DMS153 treated with DMSO at 0.1 percent for 48 hours (cell line): ENCODE measurements at regions not wholly inside any gene's neighbourhood (a gene's known extent, or its start where the extent isn't known, plus 50 kb on each side); places are given as distances from the start of the nearest gene placed in this dataset.

ENCODE experiments used
- DNase-seq: peaks from one replicate; lab custom pipeline; 2025; ENCODE audit not compliant: unreplicated experiment; lab: John Stamatoyannopoulos, UW

GRCh38 chr21:22993822-22994574 lies 1995.8 kb downstream of the NCAM2 start:
- no peak for DNase-seq

DNA sequence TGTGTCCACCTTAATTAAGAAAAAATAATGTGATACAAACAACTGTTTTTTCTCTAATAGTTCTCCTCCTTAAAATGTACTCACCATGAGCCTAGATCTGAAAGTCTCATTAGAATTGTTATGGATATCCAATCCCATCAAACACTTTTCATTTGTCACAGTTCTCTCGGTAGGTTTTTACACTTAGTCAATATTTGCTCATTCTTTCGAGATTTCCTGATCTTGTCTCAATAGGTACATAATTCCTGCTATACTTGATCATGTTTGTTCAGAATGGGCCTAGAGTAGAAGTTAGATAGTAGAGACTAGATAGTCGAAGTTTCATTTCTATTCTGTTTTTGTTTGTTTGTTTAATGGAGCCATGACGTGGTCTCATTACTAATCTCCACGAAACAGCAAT lies 2005.7 kb downstream of the NCAM2 start:
- DNase-seq = no peak

- no peak for DNase-seq
Observed at GRCh38 chr21:23008601-23009202, 2010.5 kb downstream of the NCAM2 start.

GRCh38 chr21:23009360-23009759 lies 2011.2 kb downstream of the NCAM2 start:
- DNase-seq = no peak

DNA sequence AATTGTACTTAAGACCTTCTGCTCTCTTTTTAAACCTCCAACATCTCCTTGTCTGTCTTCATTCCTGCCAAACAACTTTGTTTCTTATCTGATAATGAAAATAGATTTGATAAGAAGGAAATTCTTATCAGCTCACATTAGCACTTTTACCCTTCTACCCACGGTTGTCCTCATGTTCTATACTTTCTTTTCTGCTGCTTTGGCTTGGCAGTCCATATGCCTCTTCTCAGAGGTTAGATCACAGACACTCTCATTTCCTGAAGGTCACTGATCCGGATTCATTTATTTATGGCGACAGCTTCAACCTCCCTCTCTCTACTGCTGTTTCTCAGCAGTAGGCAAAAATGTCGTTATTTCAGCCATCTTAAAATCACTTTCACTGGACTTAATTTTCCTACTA lies 2015.8 kb downstream of the NCAM2 start:
- DNase-seq = no peak

DNA sequence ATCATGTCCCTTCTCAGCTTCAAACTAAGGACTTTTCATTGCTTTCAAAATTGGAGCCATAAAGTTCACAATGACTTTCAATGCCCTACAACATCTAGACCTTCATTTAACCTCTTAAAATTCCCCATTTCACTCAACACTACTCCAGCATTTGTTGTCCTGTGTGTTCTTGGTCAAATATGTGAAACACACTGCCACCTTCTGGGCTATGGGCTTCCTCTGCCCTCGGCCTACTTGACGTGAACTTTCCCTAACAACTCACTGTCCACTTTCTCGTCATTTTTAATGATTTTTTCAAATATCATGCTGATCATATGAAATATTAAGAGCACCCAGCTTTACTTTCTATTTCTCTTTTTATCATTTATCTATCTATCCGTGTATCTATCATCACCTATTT lies 2018.4 kb downstream of the NCAM2 start:
- no peak for DNase-seq

GRCh38 chr21:23017989-23018388 lies 2019.8 kb downstream of the NCAM2 start:
- no peak for DNase-seq

DNA sequence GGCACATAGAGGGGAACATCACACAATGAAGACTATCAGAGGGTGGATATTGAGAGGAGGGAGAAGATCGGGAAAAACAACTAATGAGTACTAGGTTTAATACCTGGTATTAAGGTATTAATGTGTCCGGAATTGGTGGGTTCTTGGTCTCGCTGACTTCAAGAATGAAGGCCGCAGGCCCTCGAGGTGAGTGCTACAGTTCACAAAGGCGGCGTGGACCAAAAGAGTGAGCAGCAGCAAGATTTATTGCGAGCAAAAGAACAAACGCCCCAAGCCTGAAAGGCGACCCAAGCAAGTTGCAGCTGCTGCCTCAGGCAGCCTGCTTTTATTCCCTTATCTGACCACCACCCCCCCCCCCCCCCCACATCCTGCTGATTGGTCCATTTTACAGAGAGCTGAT lies 2022.8 kb downstream of the NCAM2 start:
- no peak for DNase-seq

GRCh38 chr21:23021481-23021880 lies 2023.3 kb downstream of the NCAM2 start:
- DNase-seq = no peak

DNA sequence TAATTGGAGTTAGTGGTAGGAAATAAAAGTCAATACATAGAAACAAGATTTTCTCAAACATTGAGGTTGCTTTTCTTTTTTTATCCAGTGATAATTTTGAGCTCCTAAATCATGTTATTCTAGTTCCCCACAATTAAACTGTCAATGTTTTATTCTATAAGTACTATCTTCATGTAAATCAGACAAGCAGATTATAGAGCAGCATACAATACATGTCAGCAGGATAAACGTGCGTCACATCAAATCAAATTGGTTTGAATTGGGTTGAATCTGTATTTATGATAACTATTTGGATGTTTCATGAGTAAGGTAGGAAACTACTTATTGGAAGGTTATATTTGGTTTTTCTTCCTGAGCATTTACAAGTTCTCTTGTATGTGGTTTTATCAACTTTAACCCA lies 2028.7 kb downstream of the NCAM2 start:
- DNase-seq = no peak

GRCh38 chr21:23039846-23040245 lies 2041.6 kb downstream of the NCAM2 start:
- DNase-seq = no peak

DNA sequence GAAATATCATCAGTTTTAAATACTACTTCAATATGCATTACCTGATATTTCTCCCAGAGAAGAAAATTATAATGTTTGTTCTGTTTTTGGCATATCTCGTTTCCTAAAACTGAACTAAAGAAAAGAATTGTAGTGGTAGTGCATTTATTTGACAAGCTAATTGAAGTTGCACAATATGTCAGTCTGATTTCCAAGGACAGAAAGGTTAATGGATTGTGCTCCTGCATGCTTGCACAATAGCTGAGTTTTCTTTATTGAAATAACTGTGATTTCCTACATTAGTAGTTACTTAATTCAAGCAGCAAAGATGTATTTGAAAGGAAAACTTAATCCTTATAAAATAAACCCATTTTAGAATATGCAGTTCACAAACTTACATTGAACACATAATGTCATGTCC lies 2047.7 kb downstream of the NCAM2 start:
- no peak for DNase-seq

- no peak for DNase-seq
Observed at GRCh38 chr21:23067672-23068071, 2069.5 kb downstream of the NCAM2 start.

- DNase-seq = no peak
Observed at GRCh38 chr21:23083242-23083641, 2085.0 kb downstream of the NCAM2 start.

GRCh38 chr21:23093259-23093658 lies 2095.1 kb downstream of the NCAM2 start:
- DNase-seq = no peak

DNA sequence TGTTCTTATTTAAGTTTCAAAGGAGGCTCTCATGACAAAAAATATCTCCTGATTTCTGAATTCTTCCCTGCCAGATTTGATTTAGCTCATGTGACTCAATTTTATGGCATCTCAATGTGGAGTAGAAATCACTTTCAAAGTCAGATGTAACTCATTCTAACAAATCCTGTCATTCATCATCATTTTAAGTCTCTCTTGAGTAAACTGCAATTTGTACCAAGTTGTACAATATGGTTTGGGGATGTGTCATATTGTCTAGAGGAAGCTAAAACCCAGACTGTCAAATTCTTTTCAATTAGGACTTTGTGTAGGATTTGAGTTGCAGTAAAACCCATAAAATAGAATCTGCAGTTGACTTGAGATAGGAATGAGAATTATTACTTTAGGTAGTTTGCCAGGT lies 2101.0 kb downstream of the NCAM2 start:
- no peak for DNase-seq

DNA sequence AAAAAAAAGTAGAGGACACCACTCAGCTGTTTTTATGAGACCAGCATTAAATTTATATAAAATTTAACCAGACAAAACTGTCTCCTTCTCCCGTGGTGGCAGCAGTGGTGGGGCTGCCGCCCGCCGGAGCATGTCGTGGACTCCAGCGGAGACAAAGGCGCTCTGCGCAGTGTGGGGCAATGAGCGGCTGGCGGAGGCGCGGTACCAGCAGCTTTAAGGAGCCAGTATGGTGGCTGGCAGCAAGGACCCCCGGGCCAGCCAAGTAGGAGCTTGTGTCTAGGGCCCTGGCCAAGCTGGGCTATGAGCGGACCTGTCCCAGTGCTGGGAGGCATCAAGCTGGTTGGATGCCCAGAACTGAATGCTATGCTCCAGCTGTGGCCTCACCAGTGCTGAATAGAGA lies 2102.9 kb downstream of the NCAM2 start:
- no peak for DNase-seq

- DNase-seq = no peak
Observed at GRCh38 chr21:23108533-23108932, 2110.3 kb downstream of the NCAM2 start.

DNA sequence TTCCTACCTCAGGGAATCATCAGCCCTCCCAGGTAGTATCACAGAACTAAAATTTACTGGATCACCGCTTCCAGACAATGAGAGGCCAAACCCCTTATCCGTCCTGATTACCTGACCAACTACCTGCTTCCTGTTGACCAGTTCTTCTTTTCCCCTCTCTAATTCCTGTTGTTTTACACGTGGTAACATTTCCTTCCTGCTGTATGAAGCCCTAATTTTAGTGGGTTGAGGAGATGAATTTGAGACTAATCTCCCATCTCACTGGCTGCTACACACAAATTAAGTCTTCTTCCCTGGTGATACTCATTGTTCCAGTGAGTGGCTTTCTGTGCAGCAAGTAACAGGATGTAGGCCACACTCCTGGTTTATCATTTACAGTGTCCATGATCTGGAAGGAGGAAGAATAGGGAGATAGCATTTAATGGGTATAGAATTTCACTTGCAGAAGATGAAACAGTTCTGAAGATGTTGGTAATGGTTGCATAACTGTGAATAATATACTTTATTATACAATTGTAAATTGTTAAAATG lies 2112.9 kb downstream of the NCAM2 start:
- no peak for DNase-seq

DNA sequence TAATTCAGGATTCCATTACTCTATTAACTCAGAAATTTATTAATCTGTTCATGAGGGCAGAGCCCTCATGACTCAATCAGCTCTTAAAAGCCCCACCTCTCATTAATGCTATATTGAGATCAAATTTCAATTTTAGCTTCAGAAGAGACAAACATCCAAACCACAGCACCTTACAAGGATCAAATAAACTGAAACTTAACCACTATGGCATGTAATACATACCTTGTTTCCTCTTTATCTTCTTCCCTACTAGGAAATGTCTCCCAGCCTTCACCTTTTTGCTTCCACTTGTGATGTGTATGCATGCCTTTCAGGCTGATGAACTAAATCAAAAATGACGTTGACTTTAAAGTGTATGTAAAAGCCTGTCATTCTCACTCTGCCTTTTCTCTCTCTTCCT lies 2121.3 kb downstream of the NCAM2 start:
- DNase-seq = no peak

GRCh38 chr21:23127973-23128372 lies 2129.8 kb downstream of the NCAM2 start:
- DNase-seq = no peak

DNA sequence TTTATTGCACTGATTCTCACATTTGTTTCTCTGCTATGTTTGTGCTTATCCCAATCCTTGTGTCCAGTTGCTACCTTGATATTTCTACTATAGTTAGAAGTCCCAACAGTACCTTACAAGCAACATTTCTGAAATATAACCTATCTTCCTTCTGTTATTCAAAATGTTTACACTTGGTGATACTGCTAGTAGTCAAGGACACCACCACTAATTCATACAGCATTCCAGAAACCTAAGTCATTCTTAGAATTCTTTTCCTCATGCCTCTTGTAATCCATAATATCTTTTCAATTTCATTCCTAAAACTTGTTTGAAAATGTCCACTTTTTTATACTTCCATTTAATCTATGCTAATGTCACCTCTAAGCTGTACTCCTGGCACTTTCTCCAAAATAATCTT lies 2132.1 kb downstream of the NCAM2 start:
- DNase-seq = no peak

DNA sequence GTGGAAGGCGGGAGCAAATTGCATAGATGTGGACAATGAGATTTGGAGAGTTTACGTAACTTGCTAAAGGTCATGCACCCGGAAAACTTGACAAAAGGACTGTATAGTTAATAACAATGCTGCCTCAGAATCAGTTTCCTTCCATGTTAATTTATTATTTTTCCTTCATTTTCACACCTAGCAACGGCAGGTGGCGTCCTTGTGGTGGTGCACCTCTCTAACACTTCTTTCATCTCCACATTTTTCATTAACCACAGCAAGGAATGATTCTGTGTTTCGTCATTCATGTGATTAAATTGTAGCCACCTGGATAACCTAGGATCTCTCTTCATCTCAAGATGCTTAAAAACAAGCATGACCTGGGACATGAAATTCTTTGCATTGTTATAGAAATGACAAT lies 2133.0 kb downstream of the NCAM2 start:
- no peak for DNase-seq
